ENCODE measurements at regions not wholly inside any gene's neighbourhood (a gene's known extent, or its start where the extent isn't known, plus 50 kb on each side); places are given as distances from the start of the nearest gene placed in this dataset.

GRCh38 chr7:156218544-156219306, 406.5 kb upstream of the SHH start:
- Mint-ChIP-seq H3K36me3 (ENCODE audit: insufficient read depth, unreplicated experiment) (no peaks in the 10 kb centered on the region), H3K27ac (ENCODE audit: low read depth, unreplicated experiment) (no peak overlapping the region), H3K9me3 (ENCODE audit: unreplicated experiment) (no peaks in the 10 kb centered on the region), H3K27me3 (ENCODE audit: insufficient read depth, unreplicated experiment) (peaks cover 49% of the 10 kb centered on the region), H3K4me3 (ENCODE audit: unreplicated experiment) (no peak overlapping the region), H3K4me1 (ENCODE audit: insufficient read depth, unreplicated experiment) (no peaks in the 10 kb centered on the region)
- BruUV-seq (replicated peaks): no TSS peak
- no peak for DNase-seq (ENCODE audit: unreplicated experiment)
- intact Hi-C loops (cut with micrococcal nuclease): no loop called here
- TF ChIP-seq CTCF (IDR thresholded peaks at IDR 0.05; ENCODE audit: unreplicated experiment): no peak
- ChIA-PET POLR2A (no interaction called here), CTCF (interaction anchor here (0.7 kb wide), 1 partner anchor 17 kb away, joined by 3 read pairs; no protein-coding TSS in a partner anchor)

- H3K4me1 Mint-ChIP-seq (ENCODE audit: insufficient read depth, unreplicated experiment): no peaks in the 10 kb centered on the region
- H3K36me3 Mint-ChIP-seq (ENCODE audit: insufficient read depth, unreplicated experiment): no peaks in the 10 kb centered on the region
- intact Hi-C loops (cut with micrococcal nuclease): no loop called here
- H3K9me3 Mint-ChIP-seq (ENCODE audit: unreplicated experiment): no peaks in the 10 kb centered on the region
- no peak overlapping the region for H3K4me3 Mint-ChIP-seq (ENCODE audit: unreplicated experiment)
- no peak overlapping the region for H3K27ac Mint-ChIP-seq (ENCODE audit: low read depth, unreplicated experiment)
- POLR2A ChIA-PET: interaction anchor here (1.1 kb wide), 1 partner anchor 8 kb away, joined by 3 read pairs; no protein-coding TSS in a partner anchor
- H3K27me3 Mint-ChIP-seq (ENCODE audit: insufficient read depth, unreplicated experiment): peaks cover 47% of the 10 kb centered on the region
- CTCF ChIA-PET: no interaction called here
- no peak for TF ChIP-seq CTCF (IDR thresholded peaks at IDR 0.05; ENCODE audit: unreplicated experiment)
- no peak for DNase-seq (ENCODE audit: unreplicated experiment)
- no TSS peak for BruUV-seq (replicated peaks)
Measured at GRCh38 chr7:156217803-156218202, 405.5 kb upstream of the SHH start.

GRCh38 chr7:156209087-156209486, 396.8 kb upstream of the SHH start:
- no peak for TF ChIP-seq CTCF (IDR thresholded peaks at IDR 0.05; ENCODE audit: unreplicated experiment)
- no peak overlapping the region for H3K27ac Mint-ChIP-seq (ENCODE audit: low read depth, unreplicated experiment)
- H3K36me3 Mint-ChIP-seq (ENCODE audit: insufficient read depth, unreplicated experiment): no peaks in the 10 kb centered on the region
- no peaks in the 10 kb centered on the region for H3K4me1 Mint-ChIP-seq (ENCODE audit: insufficient read depth, unreplicated experiment)
- intact Hi-C loops (cut with micrococcal nuclease): no loop called here
- H3K27me3 Mint-ChIP-seq (ENCODE audit: insufficient read depth, unreplicated experiment): peaks cover 10% of the 10 kb centered on the region
- ChIA-PET POLR2A (interaction anchor here (1.7 kb wide), 1 partner anchor 8 kb away, joined by 4 read pairs; no protein-coding TSS in a partner anchor), CTCF (interaction anchor here (1.2 kb wide), 1 partner anchor 53 kb away, joined by 6 read pairs; no protein-coding TSS in a partner anchor)
- BruUV-seq (replicated peaks): no TSS peak
- no peak overlapping the region for H3K4me3 Mint-ChIP-seq (ENCODE audit: unreplicated experiment)
- no peak for DNase-seq (ENCODE audit: unreplicated experiment)
- H3K9me3 Mint-ChIP-seq (ENCODE audit: unreplicated experiment): no peaks in the 10 kb centered on the region

- BruUV-seq (replicated peaks): no TSS peak
- no peaks in the 10 kb centered on the region for H3K36me3 Mint-ChIP-seq (ENCODE audit: insufficient read depth, unreplicated experiment)
- no peak overlapping the region for H3K27ac Mint-ChIP-seq (ENCODE audit: low read depth, unreplicated experiment)
- H3K4me3 Mint-ChIP-seq (ENCODE audit: unreplicated experiment): no peak overlapping the region
- no peaks in the 10 kb centered on the region for H3K27me3 Mint-ChIP-seq (ENCODE audit: insufficient read depth, unreplicated experiment)
- H3K9me3 Mint-ChIP-seq (ENCODE audit: unreplicated experiment): no peaks in the 10 kb centered on the region
- H3K4me1 Mint-ChIP-seq (ENCODE audit: insufficient read depth, unreplicated experiment): no peaks in the 10 kb centered on the region
- intact Hi-C loops (cut with micrococcal nuclease): no loop called here
- ChIA-PET CTCF (no interaction called here), POLR2A (no interaction called here)
- TF ChIP-seq CTCF (IDR thresholded peaks at IDR 0.05; ENCODE audit: unreplicated experiment): no peak
- no peak for DNase-seq (ENCODE audit: unreplicated experiment)
Measured at GRCh38 chr7:156207306-156207705, 395.0 kb upstream of the SHH start.

Data from MCF 10A (cell line).